PC-9 (cell line): ENCODE measurements at regions not wholly inside any gene's neighbourhood (a gene's known extent, or its start where the extent isn't known, plus 50 kb on each side); places are given as distances from the start of the nearest gene placed in this dataset.

Source experiments
- BruUV-seq: library from RNA; stranded (reverse); fragments of 400-500 nt; replicated peaks from 2 replicates; lab custom pipeline; 2021; lab: Mats Ljungman, UMichigan
- CTCF ChIA-PET: fragments of 300-600 bp; sonication (Branson Sonifier 250); formaldehyde crosslinking; loops from one replicate; lab custom pipeline; 2022; ENCODE audit warnings: antibody characterized with exemption; lab: Charles Lee
- POLR2A ChIA-PET: fragments of 300-600 bp; sonication (Branson Sonifier 250); formaldehyde crosslinking; loops from one replicate; lab custom pipeline; 2022; ENCODE audit warnings: antibody characterized with exemption; ENCODE audit not compliant: unreplicated experiment; lab: Charles Lee
- DNase-seq, 2 experiments: peaks; one replicate each; pipeline versions ENCODE4 v3.0.0 to v3.0.0-alpha.2; 2015 to 2022; ENCODE audit warnings: mixed read lengths in 1 of 2
- H2AFZ ChIP-seq: fragments of 200-600 bp; sonication (generic); 2 replicates; pipeline ENCODE4 v1.8.1; 2017; ENCODE audit warnings: antibody characterized with exemption
- H3F3A ChIP-seq: fragments of 200-600 bp; sonication (generic); 2 replicates; pipeline ENCODE4 v1.8.1; 2017; ENCODE audit warnings: antibody characterized with exemption, mild to moderate bottlenecking, low read depth; ENCODE audit not compliant: insufficient read depth
- H3K27ac ChIP-seq: fragments of 200-600 bp; sonication (generic); 2 replicates; pipeline ENCODE4 v1.6.1; 2016; ENCODE audit warnings: mixed run types
- H3K27me3 ChIP-seq: fragments of 200-600 bp; sonication (generic); 2 replicates; pipeline ENCODE4 v1.6.1; 2016; ENCODE audit warnings: low read depth, mixed run types; ENCODE audit not compliant: insufficient read depth
- H3K36me3 ChIP-seq: fragments of 200-600 bp; sonication (generic); 2 replicates; pipeline ENCODE4 v1.6.1; 2016; ENCODE audit warnings: low read depth, mixed run types
- H3K4me1 ChIP-seq: fragments of 200-600 bp; sonication (generic); replicated peaks from 2 replicates; pipeline ENCODE4 v1.6.1; 2016; ENCODE audit warnings: mixed run types; ENCODE audit not compliant: insufficient read depth
- H3K4me2 ChIP-seq: fragments of 200-600 bp; sonication (generic); 2 replicates; pipeline ENCODE4 v1.6.1; 2017; ENCODE audit warnings: mixed run types
- H3K4me3 ChIP-seq: fragments of 200-600 bp; sonication (generic); 2 replicates; pipeline ENCODE4 v1.6.1; 2016; ENCODE audit warnings: mixed run types
- H3K79me2 ChIP-seq: fragments of 200-600 bp; sonication (generic); 2 replicates; pipeline ENCODE4 v1.6.1; 2017; ENCODE audit warnings: low read depth, mixed run types
- H3K9me2 ChIP-seq: fragments of 200-600 bp; sonication (generic); 2 replicates; pipeline ENCODE4 v1.8.1; 2017; ENCODE audit warnings: mild to moderate bottlenecking; ENCODE audit not compliant: insufficient read depth
- H3K9me3 ChIP-seq: fragments of 200-600 bp; sonication (generic); 2 replicates; pipeline ENCODE4 v1.8.1; 2016; ENCODE audit warnings: low read depth; ENCODE audit not compliant: insufficient read depth
- H4K20me1 ChIP-seq: fragments of 200-600 bp; sonication (generic); 2 replicates; pipeline ENCODE4 v1.8.1; 2017; ENCODE audit not compliant: insufficient read depth
- EZH2 ChIP-seq: fragments of 200-600 bp; sonication (generic); IDR thresholded peaks from 2 replicates; pipeline ENCODE4 v1.8.0; 2017; ENCODE audit warnings: antibody characterized with exemption, low read depth
- intact Hi-C: fragments of 100-400 bp; cut with micrococcal nuclease; formaldehyde crosslinking; loops from one replicate; pipeline ENCODE4 v1.10.0; 2022; ENCODE audit not compliant: unreplicated experiment
- TF ChIP-seq, protein P1 (sequence below): fragments of 200-600 bp; sonication (generic); conservative IDR thresholded peaks from 2 replicates; pipeline ENCODE4 v1.6.1; 2017; ENCODE audit warnings: mixed run types, antibody characterized with exemption, mild to moderate bottlenecking, moderate library complexity

DNA sequence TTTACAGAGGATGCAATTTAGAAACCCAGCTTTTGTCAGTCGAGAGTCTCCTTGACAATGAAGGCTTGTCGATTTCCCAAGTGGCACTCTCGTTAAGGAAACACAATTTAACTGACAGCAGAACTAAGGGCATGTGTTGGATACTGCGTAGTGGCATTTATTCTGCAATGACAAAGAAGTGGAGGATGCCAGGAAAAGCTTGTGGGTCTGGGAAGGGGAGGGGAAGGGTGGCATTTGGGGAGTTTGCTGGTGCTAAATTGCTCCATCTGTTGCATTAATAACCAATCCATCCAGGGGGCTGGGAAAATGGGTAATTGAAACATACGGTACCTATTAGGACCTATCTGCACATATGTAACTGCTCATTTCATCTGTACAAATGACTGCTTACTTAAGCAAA lies 190.6 kb downstream of the NSG2 start:
- no peak overlapping the region for H2AFZ ChIP-seq
- no peaks in the 10 kb centered on the region for H4K20me1 ChIP-seq
- H3K27me3 ChIP-seq, result peaks cover 76% of the 10 kb centered on the region
- H3K4me3 ChIP-seq, result no peak overlapping the region
- H3K9me3 ChIP-seq, result no peaks in the 10 kb centered on the region
- H3K9me2 ChIP-seq, result no peaks in the 10 kb centered on the region
- H3F3A ChIP-seq, result no peaks in the 10 kb centered on the region
- H3K79me2 ChIP-seq, result no peaks in the 10 kb centered on the region
- ChIA-PET CTCF (no interaction called here), POLR2A (no interaction called here)
- H3K4me1 ChIP-seq, result no peaks in the 10 kb centered on the region
- no peak overlapping the region for H3K4me2 ChIP-seq
- no TSS peak for BruUV-seq
- no peak for DNase-seq
- H3K27ac ChIP-seq, result no peak overlapping the region
- no peaks in the 10 kb centered on the region for H3K36me3 ChIP-seq
- intact Hi-C loops, result no loop called here
- TF ChIP-seq EZH2, result no peak
- TF ChIP-seq, protein P1, sequence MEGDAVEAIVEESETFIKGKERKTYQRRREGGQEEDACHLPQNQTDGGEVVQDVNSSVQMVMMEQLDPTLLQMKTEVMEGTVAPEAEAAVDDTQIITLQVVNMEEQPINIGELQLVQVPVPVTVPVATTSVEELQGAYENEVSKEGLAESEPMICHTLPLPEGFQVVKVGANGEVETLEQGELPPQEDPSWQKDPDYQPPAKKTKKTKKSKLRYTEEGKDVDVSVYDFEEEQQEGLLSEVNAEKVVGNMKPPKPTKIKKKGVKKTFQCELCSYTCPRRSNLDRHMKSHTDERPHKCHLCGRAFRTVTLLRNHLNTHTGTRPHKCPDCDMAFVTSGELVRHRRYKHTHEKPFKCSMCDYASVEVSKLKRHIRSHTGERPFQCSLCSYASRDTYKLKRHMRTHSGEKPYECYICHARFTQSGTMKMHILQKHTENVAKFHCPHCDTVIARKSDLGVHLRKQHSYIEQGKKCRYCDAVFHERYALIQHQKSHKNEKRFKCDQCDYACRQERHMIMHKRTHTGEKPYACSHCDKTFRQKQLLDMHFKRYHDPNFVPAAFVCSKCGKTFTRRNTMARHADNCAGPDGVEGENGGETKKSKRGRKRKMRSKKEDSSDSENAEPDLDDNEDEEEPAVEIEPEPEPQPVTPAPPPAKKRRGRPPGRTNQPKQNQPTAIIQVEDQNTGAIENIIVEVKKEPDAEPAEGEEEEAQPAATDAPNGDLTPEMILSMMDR, result no peak

DNA sequence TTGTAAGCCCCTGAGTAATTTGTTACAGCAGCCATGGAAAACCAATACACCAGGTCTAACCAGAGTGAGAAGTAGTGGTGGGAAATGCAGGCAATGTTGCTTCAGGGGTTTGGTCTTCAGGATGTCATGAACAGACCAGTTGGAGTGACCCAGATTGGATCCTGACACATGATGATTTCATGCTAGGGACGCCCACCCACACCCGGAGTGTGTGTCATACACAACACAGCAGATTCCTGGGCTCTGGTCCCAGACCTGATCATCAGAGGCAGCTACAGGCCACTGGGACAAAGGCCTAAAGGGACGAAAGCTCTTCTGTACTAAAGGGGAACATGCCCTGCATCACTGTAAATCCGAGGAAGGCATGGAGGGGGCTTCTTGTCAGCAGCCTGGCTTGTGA lies 194.2 kb downstream of the NSG2 start:
- Histone ChIP-seq H3K4me3 (no peak overlapping the region), H4K20me1 (no peaks in the 10 kb centered on the region), H3K4me1 (no peaks in the 10 kb centered on the region), H3K79me2 (no peaks in the 10 kb centered on the region), H3K9me3 (no peaks in the 10 kb centered on the region), H3F3A (no peaks in the 10 kb centered on the region), H3K27ac (no peak overlapping the region), H2AFZ (no peak overlapping the region), H3K4me2 (no peak overlapping the region), H3K9me2 (no peaks in the 10 kb centered on the region), H3K36me3 (no peaks in the 10 kb centered on the region), H3K27me3 (peaks cover 81% of the 10 kb centered on the region)
- no peak for DNase-seq
- CTCF ChIA-PET, result no interaction called here
- POLR2A ChIA-PET, result no interaction called here
- no TSS peak for BruUV-seq
- no peak for TF ChIP-seq EZH2
- TF ChIP-seq, protein P1, result no peak
- intact Hi-C loops, result no loop called here

DNA sequence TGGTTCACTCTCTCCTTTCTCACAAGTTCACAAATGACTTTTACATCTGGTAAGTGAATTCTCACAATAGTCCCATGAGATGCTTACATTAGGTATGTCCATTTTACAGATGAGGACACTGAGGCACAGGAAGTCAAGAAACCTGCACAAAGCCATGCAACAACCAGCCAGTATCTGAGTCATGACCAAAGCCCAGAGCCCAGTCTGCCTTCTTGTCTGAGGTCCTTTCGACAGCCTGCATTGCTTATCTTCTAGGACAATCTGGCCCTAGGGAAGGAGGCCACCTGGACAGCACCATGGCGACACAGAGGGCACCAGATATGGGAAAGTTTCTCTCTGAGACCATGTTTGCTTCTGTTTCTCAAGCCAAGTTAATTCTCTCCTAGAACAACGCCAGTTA lies 197.1 kb downstream of the NSG2 start:
- Histone ChIP-seq H2AFZ (no peak overlapping the region), H3F3A (no peaks in the 10 kb centered on the region), H3K4me2 (no peak overlapping the region), H3K27ac (no peak overlapping the region), H3K79me2 (no peaks in the 10 kb centered on the region), H3K36me3 (no peaks in the 10 kb centered on the region), H3K9me2 (no peaks in the 10 kb centered on the region), H3K27me3 (peaks cover 79% of the 10 kb centered on the region), H3K9me3 (no peaks in the 10 kb centered on the region), H4K20me1 (no peaks in the 10 kb centered on the region), H3K4me1 (no peaks in the 10 kb centered on the region), H3K4me3 (no peak overlapping the region)
- ChIA-PET CTCF (no interaction called here), POLR2A (no interaction called here)
- intact Hi-C loops, result no loop called here
- no peak for DNase-seq
- no TSS peak for BruUV-seq
- TF ChIP-seq, protein P1, result no peak
- TF ChIP-seq EZH2, result no peak
